ENCODE measurements at regions not wholly inside any gene's neighbourhood (a gene's known extent, or its start where the extent isn't known, plus 50 kb on each side); places are given as distances from the start of the nearest gene placed in this dataset.

DNA sequence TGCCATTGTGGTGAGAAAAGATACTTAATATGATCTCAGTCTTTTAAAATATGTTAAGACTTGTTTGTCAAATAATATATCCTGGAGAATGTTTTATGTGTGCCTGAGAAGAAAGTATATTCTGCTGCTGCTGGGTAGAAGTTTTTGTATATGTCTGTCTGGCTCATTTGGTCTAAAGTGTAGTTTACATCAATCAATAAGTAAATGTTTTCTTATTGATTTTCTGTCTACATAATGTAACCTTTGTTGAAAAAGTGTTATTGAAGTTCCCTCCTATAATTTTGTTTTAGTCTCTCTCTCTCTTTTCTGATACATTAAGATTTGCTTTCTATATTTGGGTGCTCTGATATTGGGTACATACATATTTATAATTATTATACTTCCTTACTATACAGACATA lies 201.2 kb downstream of the THBS2 start:
- TF ChIP-seq, protein P1, sequence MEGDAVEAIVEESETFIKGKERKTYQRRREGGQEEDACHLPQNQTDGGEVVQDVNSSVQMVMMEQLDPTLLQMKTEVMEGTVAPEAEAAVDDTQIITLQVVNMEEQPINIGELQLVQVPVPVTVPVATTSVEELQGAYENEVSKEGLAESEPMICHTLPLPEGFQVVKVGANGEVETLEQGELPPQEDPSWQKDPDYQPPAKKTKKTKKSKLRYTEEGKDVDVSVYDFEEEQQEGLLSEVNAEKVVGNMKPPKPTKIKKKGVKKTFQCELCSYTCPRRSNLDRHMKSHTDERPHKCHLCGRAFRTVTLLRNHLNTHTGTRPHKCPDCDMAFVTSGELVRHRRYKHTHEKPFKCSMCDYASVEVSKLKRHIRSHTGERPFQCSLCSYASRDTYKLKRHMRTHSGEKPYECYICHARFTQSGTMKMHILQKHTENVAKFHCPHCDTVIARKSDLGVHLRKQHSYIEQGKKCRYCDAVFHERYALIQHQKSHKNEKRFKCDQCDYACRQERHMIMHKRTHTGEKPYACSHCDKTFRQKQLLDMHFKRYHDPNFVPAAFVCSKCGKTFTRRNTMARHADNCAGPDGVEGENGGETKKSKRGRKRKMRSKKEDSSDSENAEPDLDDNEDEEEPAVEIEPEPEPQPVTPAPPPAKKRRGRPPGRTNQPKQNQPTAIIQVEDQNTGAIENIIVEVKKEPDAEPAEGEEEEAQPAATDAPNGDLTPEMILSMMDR (IDR thresholded peaks at IDR 0.05): no peak
- no peak for TF ChIP-seq POLR2A (IDR thresholded peaks at IDR 0.05)

All from heart left ventricle (tissue), 13 donors.